A172 (cell line): ENCODE measurements at regions not wholly inside any gene's neighbourhood (a gene's known extent, or its start where the extent isn't known, plus 50 kb on each side); places are given as distances from the start of the nearest gene placed in this dataset.
"Not testable (repeated sequence)": the region's sequence is repeated elsewhere in the genome, so short reads cannot be mapped to it uniquely, and the experiment has no call there.

Source experiments
- DNase-seq: peaks from one replicate; pipeline ENCODE4 v3.0.0-alpha.2; 2015; ENCODE audit warnings: low spot score

- DNase-seq, result no peak
Observed at GRCh38 chr21:18550361-18550760, 146.8 kb upstream of the TMPRSS15 start.

GRCh38 chr21:18553786-18554185 is 150.2 kb upstream of the TMPRSS15 start:
- DNase-seq, result no peak

GRCh38 chr21:18567770-18568169 is 164.2 kb upstream of the TMPRSS15 start:
- DNase-seq, result not testable (repeated sequence)

- DNase-seq, result no peak
Observed at GRCh38 chr21:18588001-18588662, 184.5 kb upstream of the TMPRSS15 start.

GRCh38 chr21:18601146-18601545 is 197.6 kb upstream of the TMPRSS15 start:
- DNase-seq, result no peak

GRCh38 chr21:18602711-18603110 is 199.1 kb upstream of the TMPRSS15 start:
- no peak for DNase-seq

GRCh38 chr21:18603261-18603660 is 199.7 kb upstream of the TMPRSS15 start:
- no peak for DNase-seq

GRCh38 chr21:18603980-18604379 is 200.4 kb upstream of the TMPRSS15 start:
- no peak for DNase-seq

- DNase-seq, result no peak
Observed at GRCh38 chr21:18608226-18608625, 204.6 kb upstream of the TMPRSS15 start.

- no peak for DNase-seq
Observed at GRCh38 chr21:18614303-18614702, 210.7 kb upstream of the TMPRSS15 start.

GRCh38 chr21:18617291-18617690 is 213.7 kb upstream of the TMPRSS15 start:
- no peak for DNase-seq

- no peak for DNase-seq
Observed at GRCh38 chr21:18620436-18620835, 216.9 kb upstream of the TMPRSS15 start.

- no peak for DNase-seq
Observed at GRCh38 chr21:18622383-18622782, 218.8 kb upstream of the TMPRSS15 start.

GRCh38 chr21:18630446-18630845 is 226.9 kb upstream of the TMPRSS15 start:
- peak; percentile 38 for DNase-seq

- DNase-seq, result no peak
Observed at GRCh38 chr21:18636897-18637296, 233.3 kb upstream of the TMPRSS15 start.

- DNase-seq, result no peak
Observed at GRCh38 chr21:18646116-18646515, 242.5 kb upstream of the TMPRSS15 start.

- no peak for DNase-seq
Observed at GRCh38 chr21:18655931-18656330, 252.3 kb upstream of the TMPRSS15 start.

GRCh38 chr21:18661842-18662241 is 258.3 kb upstream of the TMPRSS15 start:
- DNase-seq, result no peak

- DNase-seq, result no peak
Observed at GRCh38 chr21:18663663-18664062, 260.1 kb upstream of the TMPRSS15 start.

GRCh38 chr21:18666725-18667124 is 263.1 kb upstream of the TMPRSS15 start:
- no peak for DNase-seq

- DNase-seq, result no peak
Observed at GRCh38 chr21:18673789-18674188, 270.2 kb upstream of the TMPRSS15 start.

- no peak for DNase-seq
Observed at GRCh38 chr21:18677632-18678031, 274.0 kb upstream of the TMPRSS15 start.

GRCh38 chr21:18705971-18706370 is 302.4 kb upstream of the TMPRSS15 start:
- no peak for DNase-seq

GRCh38 chr21:18711662-18712061 is 308.1 kb upstream of the TMPRSS15 start:
- DNase-seq, result no peak
